Neural crest cell (in vitro differentiated cells): ENCODE measurements at regions not wholly inside any gene's neighbourhood (a gene's known extent, or its start where the extent isn't known, plus 50 kb on each side); places are given as distances from the start of the nearest gene placed in this dataset.

Experiments
- DNase-seq: peaks from one replicate; pipeline ENCODE4 v3.0.0; 2021; ENCODE audit warnings: low read depth, mixed read lengths, low spot score
- H3K27ac Mint-ChIP-seq: one replicate; pipeline ENCODE4 v1.8.0; 2021; ENCODE audit warnings: mild to moderate bottlenecking, mixed read lengths; ENCODE audit not compliant: unreplicated experiment
- H3K27me3 Mint-ChIP-seq: 2 replicates; pipeline ENCODE4 v1.8.0; 2021; ENCODE audit warnings: low read depth, mild to moderate bottlenecking, mixed read lengths
- H3K36me3 Mint-ChIP-seq: 2 replicates; pipeline ENCODE4 v1.8.0; 2021; ENCODE audit warnings: low read depth, mild to moderate bottlenecking, mixed read lengths
- H3K4me1 Mint-ChIP-seq: 2 replicates; pipeline ENCODE4 v1.8.0; 2021; ENCODE audit warnings: mixed read lengths
- H3K4me3 Mint-ChIP-seq: one replicate; pipeline ENCODE4 v1.8.0; 2021; ENCODE audit warnings: mild to moderate bottlenecking, mixed read lengths
- H3K9me3 Mint-ChIP-seq: 2 replicates; pipeline ENCODE4 v1.8.0; 2021; ENCODE audit warnings: mixed read lengths
- TF ChIP-seq, protein P1 (sequence below): fragments of 200-600 bp; sonication (generic); conservative IDR thresholded peaks from 2 replicates; pipeline ENCODE4 v1.5.0; 2021; ENCODE audit warnings: antibody characterized with exemption, mild to moderate bottlenecking

DNA sequence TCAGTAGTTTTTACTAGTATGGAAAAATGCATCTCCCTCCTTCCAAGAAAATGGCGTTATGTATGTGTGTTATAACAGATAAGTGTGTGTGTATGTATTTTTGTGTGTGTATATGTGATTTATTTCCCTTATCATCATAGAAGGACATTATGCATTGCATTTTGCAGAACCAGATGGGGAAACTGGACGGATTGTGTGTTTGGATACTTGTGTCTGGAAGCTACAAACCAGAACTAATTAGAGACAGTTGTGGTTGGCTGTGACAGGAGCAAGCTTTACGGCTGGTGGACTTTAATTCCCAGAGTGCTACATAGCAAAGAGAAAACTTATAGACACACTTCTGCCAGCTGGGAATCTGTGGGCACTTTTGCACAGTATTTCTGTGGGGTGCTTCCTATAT, 162.5 kb downstream of the RWDD3 start:
- peaks cover 5% of the 10 kb centered on the region for H3K9me3 Mint-ChIP-seq
- no peaks in the 10 kb centered on the region for H3K4me1 Mint-ChIP-seq
- H3K4me3 Mint-ChIP-seq = no peak overlapping the region
- DNase-seq = no peak
- no peaks in the 10 kb centered on the region for H3K36me3 Mint-ChIP-seq
- H3K27ac Mint-ChIP-seq = no peak overlapping the region
- no peaks in the 10 kb centered on the region for H3K27me3 Mint-ChIP-seq
- TF ChIP-seq, protein P1, sequence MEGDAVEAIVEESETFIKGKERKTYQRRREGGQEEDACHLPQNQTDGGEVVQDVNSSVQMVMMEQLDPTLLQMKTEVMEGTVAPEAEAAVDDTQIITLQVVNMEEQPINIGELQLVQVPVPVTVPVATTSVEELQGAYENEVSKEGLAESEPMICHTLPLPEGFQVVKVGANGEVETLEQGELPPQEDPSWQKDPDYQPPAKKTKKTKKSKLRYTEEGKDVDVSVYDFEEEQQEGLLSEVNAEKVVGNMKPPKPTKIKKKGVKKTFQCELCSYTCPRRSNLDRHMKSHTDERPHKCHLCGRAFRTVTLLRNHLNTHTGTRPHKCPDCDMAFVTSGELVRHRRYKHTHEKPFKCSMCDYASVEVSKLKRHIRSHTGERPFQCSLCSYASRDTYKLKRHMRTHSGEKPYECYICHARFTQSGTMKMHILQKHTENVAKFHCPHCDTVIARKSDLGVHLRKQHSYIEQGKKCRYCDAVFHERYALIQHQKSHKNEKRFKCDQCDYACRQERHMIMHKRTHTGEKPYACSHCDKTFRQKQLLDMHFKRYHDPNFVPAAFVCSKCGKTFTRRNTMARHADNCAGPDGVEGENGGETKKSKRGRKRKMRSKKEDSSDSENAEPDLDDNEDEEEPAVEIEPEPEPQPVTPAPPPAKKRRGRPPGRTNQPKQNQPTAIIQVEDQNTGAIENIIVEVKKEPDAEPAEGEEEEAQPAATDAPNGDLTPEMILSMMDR = no peak

DNA sequence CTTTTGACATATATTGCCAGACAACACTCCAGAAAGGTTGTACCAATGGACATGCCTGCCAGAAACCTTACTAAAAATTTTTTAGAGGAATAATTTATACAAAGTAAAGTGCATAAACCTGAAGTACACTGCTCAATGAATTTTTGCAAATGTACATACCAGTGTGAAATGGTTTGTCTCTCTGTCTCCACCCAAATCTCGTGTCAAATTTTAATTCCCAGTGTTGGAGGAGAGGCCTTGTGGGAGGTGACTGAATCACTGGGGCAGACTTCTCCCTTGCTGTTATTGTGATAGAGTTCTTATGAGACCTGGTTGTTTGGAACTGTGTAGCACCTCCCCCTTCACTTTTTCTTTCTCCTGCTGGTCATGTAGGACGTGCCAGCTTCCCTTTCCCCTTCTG, 168.8 kb downstream of the RWDD3 start:
- DNase-seq = no peak
- H3K4me1 Mint-ChIP-seq = peaks cover 9% of the 10 kb centered on the region
- no peak overlapping the region for H3K27ac Mint-ChIP-seq
- TF ChIP-seq, protein P1 = no peak
- no peaks in the 10 kb centered on the region for H3K36me3 Mint-ChIP-seq
- H3K4me3 Mint-ChIP-seq = no peak overlapping the region
- peaks cover 15% of the 10 kb centered on the region for H3K9me3 Mint-ChIP-seq
- no peaks in the 10 kb centered on the region for H3K27me3 Mint-ChIP-seq

DNA sequence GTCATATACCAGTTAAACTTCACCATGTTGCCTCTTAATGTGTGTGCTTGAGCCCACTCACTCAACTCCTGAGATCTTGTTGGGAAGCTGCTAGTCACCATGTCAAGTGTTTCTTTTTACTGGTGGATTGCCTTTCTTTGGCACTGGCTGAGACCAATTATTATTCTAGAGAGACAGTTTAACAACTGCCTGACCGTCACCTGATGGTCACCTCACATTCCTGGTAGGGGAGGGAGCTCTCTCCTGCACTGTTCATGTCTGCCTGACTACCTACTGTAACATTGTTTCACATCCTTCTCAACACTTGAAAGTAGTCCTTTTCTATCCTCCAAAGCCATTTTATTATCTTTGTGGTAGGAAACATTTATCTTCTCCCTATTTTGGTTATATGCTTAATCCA, 172.3 kb downstream of the RWDD3 start:
- Mint-ChIP-seq H3K4me1 (peaks cover 27% of the 10 kb centered on the region), H3K4me3 (no peak overlapping the region), H3K27me3 (no peaks in the 10 kb centered on the region), H3K36me3 (no peaks in the 10 kb centered on the region), H3K27ac (no peak overlapping the region), H3K9me3 (peaks cover 10% of the 10 kb centered on the region)
- DNase-seq = no peak
- TF ChIP-seq, protein P1 = no peak

DNA sequence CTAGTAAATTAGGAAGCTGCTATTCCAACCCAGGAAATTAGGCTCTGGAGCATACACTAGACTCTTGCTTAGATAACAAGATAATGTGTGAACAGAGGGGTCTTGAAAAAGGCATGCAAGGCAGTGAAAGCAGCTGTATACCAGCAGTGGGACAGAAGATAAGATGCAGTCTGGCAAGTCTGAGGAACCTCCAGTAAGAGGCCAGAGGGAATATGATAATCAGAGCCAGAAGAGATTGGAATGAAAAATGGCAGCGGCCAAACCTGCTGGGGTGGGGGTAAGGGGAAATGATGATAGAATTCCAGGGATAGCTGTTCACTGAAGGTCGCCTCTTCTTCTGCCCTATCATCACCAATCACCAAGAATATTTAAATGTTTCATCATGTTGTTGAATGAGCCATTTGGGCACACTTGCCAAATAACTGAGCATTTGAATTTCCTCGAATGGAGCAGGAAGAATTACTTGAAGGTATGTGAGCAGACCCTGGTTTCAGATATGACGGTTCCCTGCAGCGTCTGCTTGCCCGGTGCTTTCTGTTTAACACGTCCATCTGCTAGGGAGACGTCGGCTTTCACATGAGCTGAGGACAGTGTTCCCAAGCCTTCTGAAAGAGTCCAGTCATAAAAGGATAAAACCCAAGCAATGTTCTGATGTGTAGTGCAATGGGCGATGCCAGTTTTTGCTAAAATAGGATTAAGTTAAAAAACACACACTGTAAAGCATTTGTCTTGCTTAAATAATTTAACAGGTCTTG, 173.3 kb downstream of the RWDD3 start:
- Mint-ChIP-seq H3K27me3 (no peaks in the 10 kb centered on the region), H3K4me3 (peak overlapping the region; percentile 47), H3K36me3 (no peaks in the 10 kb centered on the region), H3K4me1 (peaks cover 27% of the 10 kb centered on the region), H3K27ac (peak overlapping the region; percentile 73), H3K9me3 (peaks cover 10% of the 10 kb centered on the region)
- no peak for DNase-seq
- TF ChIP-seq, protein P1 = no peak

DNA sequence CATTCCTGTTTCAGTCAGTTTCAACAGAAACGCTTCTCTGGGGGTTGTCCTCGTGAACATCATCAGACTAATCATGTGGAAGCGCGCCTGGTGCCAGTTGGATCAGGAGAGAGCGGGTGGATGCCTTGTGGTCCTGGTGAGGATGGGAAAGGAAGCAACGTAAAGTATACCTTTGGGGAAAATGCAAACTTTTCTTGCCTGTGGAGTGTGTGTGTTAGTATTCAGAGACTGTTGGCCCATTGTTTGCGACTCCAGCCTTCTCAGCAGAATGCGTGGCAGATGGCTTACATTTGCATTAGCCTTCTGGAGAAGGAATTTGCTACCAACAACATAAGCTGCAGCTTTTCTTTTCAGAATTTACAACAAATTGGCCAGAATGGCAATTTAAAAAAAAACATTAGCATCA, 173.9 kb downstream of the RWDD3 start:
- no peaks in the 10 kb centered on the region for H3K27me3 Mint-ChIP-seq
- DNase-seq = peak; percentile 6
- TF ChIP-seq, protein P1 = no peak
- H3K36me3 Mint-ChIP-seq = no peaks in the 10 kb centered on the region
- peak overlapping the region; percentile 81 for H3K27ac Mint-ChIP-seq
- peaks cover 27% of the 10 kb centered on the region for H3K4me1 Mint-ChIP-seq
- H3K9me3 Mint-ChIP-seq = peaks cover 10% of the 10 kb centered on the region
- H3K4me3 Mint-ChIP-seq = peak overlapping the region; percentile 47
